ENCODE measurements at regions not wholly inside any gene's neighbourhood (a gene's known extent, or its start where the extent isn't known, plus 50 kb on each side); places are given as distances from the start of the nearest gene placed in this dataset.

DNA sequence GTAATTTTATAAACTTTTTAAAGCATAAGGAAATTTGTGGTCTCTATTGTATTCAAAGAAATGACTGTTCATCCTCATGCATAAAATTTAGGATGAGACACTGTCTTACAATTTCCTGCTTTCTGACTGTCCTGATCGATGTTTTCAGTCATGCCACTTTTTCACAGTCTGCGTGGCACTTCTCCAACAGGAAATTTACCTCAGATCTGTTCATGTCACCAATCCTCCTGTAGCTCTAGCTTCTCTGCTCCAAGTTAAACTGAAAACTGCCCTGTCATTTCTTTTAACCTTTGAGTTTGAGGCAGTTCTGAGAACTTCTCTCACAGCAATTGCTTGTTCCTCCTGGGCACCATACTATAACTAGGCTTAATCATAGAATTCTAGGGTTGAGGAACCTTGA lies 455.1 kb downstream of the EFNA5 start (continued):
- TF ChIP-seq, protein P1, sequence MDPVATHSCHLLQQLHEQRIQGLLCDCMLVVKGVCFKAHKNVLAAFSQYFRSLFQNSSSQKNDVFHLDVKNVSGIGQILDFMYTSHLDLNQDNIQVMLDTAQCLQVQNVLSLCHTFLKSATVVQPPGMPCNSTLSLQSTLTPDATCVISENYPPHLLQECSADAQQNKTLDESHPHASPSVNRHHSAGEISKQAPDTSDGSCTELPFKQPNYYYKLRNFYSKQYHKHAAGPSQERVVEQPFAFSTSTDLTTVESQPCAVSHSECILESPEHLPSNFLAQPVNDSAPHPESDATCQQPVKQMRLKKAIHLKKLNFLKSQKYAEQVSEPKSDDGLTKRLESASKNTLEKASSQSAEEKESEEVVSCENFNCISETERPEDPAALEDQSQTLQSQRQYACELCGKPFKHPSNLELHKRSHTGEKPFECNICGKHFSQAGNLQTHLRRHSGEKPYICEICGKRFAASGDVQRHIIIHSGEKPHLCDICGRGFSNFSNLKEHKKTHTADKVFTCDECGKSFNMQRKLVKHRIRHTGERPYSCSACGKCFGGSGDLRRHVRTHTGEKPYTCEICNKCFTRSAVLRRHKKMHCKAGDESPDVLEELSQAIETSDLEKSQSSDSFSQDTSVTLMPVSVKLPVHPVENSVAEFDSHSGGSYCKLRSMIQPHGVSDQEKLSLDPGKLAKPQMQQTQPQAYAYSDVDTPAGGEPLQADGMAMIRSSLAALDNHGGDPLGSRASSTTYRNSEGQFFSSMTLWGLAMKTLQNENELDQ (tag by site-specific recombination; IDR thresholded peaks at IDR 0.05; ENCODE audit: low read depth): no peak
- no peak for TF ChIP-seq ZNF747 (tag by site-specific recombination; IDR thresholded peaks at IDR 0.05)
- no peak for TF ChIP-seq ZNF629 (tag by site-specific recombination; IDR thresholded peaks at IDR 0.05)
- no peak for TF ChIP-seq ZNF514 (tag by site-specific recombination; IDR thresholded peaks at IDR 0.05)

DNA sequence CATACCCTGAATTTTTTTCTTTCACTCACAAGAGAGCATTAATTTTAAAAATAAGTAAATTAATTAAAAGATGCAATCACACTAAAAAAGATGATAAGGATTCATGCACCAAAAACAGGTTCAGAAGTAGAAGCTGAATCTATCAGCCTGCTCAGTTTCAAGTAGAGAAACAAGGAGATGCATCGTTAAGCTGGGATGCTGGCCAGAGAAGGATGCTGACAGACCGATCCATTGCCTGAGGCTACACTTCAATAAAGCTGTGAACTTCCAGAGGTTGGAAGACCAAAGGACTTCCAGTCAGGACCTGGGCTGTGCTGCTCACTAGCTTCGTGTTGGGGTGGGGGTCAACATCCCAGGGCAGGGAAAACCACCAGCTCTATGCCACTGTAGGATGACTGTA lies 457.7 kb downstream of the EFNA5 start:
- H3K9me3 ChIP-seq (ENCODE audit: control insufficient read depth, insufficient read depth, low read depth, low read length): no peaks in the 10 kb centered on the region
- no peak overlapping the region for H3K4me3 ChIP-seq (ENCODE audit: low read depth, low read length)
- H3K27ac ChIP-seq (ENCODE audit: extremely low read depth, low read depth, low read length): no peak overlapping the region
- POLR2A ChIA-PET: no interaction called here
- no peaks in the 10 kb centered on the region for H3K4me1 ChIP-seq (ENCODE audit: control insufficient read depth, insufficient read depth, low read length)
- TF ChIP-seq ZNF544 (tag by site-specific recombination; IDR thresholded peaks at IDR 0.05): no peak
- no peak for TF ChIP-seq SP3 (tag by site-specific recombination; IDR thresholded peaks at IDR 0.05)
- TF ChIP-seq ZNF366 (tag by site-specific recombination; conservative IDR thresholded peaks at IDR 0.05): no peak
- no peak for TF ChIP-seq ZNF335 (tag by site-specific recombination; conservative IDR thresholded peaks at IDR 0.05)
- TF ChIP-seq ZNF112 (tag by site-specific recombination; IDR thresholded peaks at IDR 0.05): no peak
- TF ChIP-seq, protein P2, sequence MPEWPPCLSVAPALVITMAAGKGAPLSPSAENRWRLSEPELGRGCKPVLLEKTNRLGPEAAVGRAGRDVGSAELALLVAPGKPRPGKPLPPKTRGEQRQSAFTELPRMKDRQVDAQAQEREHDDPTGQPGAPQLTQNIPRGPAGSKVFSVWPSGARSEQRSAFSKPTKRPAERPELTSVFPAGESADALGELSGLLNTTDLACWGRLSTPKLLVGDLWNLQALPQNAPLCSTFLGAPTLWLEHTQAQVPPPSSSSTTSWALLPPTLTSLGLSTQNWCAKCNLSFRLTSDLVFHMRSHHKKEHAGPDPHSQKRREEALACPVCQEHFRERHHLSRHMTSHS (tag by site-specific recombination; IDR thresholded peaks at IDR 0.05): no peak
- TF ChIP-seq ZNF571 (tag by site-specific recombination; IDR thresholded peaks at IDR 0.05): no peak
- TF ChIP-seq ZNF747 (tag by site-specific recombination; IDR thresholded peaks at IDR 0.05): no peak
- TF ChIP-seq KLF7 (tag by site-specific recombination; IDR thresholded peaks at IDR 0.05; ENCODE audit: borderline replicate concordance): no peak
- TF ChIP-seq, protein P3, sequence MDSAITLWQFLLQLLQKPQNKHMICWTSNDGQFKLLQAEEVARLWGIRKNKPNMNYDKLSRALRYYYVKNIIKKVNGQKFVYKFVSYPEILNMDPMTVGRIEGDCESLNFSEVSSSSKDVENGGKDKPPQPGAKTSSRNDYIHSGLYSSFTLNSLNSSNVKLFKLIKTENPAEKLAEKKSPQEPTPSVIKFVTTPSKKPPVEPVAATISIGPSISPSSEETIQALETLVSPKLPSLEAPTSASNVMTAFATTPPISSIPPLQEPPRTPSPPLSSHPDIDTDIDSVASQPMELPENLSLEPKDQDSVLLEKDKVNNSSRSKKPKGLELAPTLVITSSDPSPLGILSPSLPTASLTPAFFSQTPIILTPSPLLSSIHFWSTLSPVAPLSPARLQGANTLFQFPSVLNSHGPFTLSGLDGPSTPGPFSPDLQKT (IDR thresholded peaks at IDR 0.05; ENCODE audit: borderline replicate concordance, low read depth, low read length): no peak
- TF ChIP-seq ZNF530 (tag by site-specific recombination; IDR thresholded peaks at IDR 0.05; ENCODE audit: low read depth): no peak
- TF ChIP-seq, protein P4, sequence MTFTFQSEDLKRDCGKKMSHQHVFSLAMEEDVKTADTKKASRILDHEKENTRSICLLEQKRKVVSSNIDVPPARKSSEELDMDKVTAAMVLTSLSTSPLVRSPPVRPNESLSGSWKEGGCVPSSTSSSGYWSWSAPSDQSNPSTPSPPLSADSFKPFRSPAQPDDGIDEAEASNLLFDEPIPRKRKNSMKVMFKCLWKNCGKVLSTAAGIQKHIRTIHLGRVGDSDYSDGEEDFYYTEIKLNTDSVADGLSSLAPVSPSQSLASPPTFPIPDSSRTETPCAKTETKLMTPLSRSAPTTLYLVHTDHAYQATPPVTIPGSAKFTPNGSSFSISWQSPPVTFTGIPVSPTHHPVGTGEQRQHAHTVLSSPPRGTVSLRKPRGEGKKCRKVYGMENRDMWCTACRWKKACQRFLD (tag by site-specific recombination; IDR thresholded peaks at IDR 0.05): no peak
- no peak for TF ChIP-seq ZNF658 (tag by site-specific recombination; IDR thresholded peaks at IDR 0.05)
- no peak for TF ChIP-seq HOXA7 (CRISPR knock-in tag; IDR thresholded peaks at IDR 0.05; ENCODE audit: borderline replicate concordance)
- TF ChIP-seq ZNF132 (tag by site-specific recombination; IDR thresholded peaks at IDR 0.05; ENCODE audit: borderline replicate concordance): no peak
- no peaks in the 10 kb centered on the region for H3K36me3 ChIP-seq (ENCODE audit: control insufficient read depth in 2 of 2, insufficient read depth in 1 of 2, low read length in 2 of 2)
- CTCF ChIA-PET: no interaction called here

DNA sequence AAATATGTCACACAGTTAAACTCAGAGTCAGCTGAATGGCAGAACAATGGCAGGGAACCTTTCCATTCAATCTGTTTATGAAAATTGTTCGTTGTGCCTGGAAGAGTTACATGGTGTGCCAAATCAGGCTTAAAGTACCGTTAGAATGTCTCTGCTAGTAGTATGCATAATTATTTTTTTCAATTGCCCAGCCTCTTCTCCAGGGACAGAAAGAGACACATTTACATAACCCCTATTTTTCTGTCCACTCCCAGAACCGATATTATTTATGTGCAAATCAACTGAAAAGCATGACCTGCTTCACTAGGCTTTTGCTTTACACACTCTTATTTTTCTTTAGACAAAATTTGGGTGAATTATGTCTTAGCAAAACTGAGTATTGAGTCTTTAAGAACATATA lies 459.1 kb downstream of the EFNA5 start:
- H3K4me1 ChIP-seq (ENCODE audit: control insufficient read depth, insufficient read depth, low read length): no peaks in the 10 kb centered on the region
- no peaks in the 10 kb centered on the region for H3K36me3 ChIP-seq (ENCODE audit: control insufficient read depth in 2 of 2, insufficient read depth in 1 of 2, low read length in 2 of 2)
- no peak overlapping the region for H3K4me3 ChIP-seq (ENCODE audit: low read depth, low read length)
- POLR2A ChIA-PET: no interaction called here
- H3K9me3 ChIP-seq (ENCODE audit: control insufficient read depth, insufficient read depth, low read depth, low read length): no peaks in the 10 kb centered on the region
- H3K27ac ChIP-seq (ENCODE audit: extremely low read depth, low read depth, low read length): no peak overlapping the region
- CTCF ChIA-PET: no interaction called here
- TF ChIP-seq, protein P5, sequence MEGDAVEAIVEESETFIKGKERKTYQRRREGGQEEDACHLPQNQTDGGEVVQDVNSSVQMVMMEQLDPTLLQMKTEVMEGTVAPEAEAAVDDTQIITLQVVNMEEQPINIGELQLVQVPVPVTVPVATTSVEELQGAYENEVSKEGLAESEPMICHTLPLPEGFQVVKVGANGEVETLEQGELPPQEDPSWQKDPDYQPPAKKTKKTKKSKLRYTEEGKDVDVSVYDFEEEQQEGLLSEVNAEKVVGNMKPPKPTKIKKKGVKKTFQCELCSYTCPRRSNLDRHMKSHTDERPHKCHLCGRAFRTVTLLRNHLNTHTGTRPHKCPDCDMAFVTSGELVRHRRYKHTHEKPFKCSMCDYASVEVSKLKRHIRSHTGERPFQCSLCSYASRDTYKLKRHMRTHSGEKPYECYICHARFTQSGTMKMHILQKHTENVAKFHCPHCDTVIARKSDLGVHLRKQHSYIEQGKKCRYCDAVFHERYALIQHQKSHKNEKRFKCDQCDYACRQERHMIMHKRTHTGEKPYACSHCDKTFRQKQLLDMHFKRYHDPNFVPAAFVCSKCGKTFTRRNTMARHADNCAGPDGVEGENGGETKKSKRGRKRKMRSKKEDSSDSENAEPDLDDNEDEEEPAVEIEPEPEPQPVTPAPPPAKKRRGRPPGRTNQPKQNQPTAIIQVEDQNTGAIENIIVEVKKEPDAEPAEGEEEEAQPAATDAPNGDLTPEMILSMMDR (tag by site-specific recombination; IDR thresholded peaks at IDR 0.05): no peak
- TF ChIP-seq, protein P1 (tag by site-specific recombination; IDR thresholded peaks at IDR 0.05; ENCODE audit: low read depth): no peak
- TF ChIP-seq, protein P6, sequence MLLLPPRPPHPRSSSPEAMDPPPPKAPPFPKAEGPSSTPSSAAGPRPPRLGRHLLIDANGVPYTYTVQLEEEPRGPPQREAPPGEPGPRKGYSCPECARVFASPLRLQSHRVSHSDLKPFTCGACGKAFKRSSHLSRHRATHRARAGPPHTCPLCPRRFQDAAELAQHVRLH (tag by site-specific recombination; IDR thresholded peaks at IDR 0.05): no peak
- TF ChIP-seq ZNF707 (tag by site-specific recombination; IDR thresholded peaks at IDR 0.05): no peak
- TF ChIP-seq ZNF138 (tag by site-specific recombination; IDR thresholded peaks at IDR 0.05; ENCODE audit: borderline replicate concordance): no peak
- TF ChIP-seq ZNF239 (tag by site-specific recombination; IDR thresholded peaks at IDR 0.05): no peak
- TF ChIP-seq ZNF37A (tag by site-specific recombination; IDR thresholded peaks at IDR 0.05): no peak
- no peak for TF ChIP-seq SALL2 (tag by site-specific recombination; IDR thresholded peaks at IDR 0.05; ENCODE audit: borderline replicate concordance)

All from HEK293 (cell line).